ENCODE measurements at regions not wholly inside any gene's neighbourhood (a gene's known extent, or its start where the extent isn't known, plus 50 kb on each side); places are given as distances from the start of the nearest gene placed in this dataset.

- Mint-ChIP-seq H3K36me3 (peaks cover 13% of the 10 kb centered on the region), H3K27me3 (ENCODE audit: low read depth) (no peaks in the 10 kb centered on the region), H3K4me3 (no peak overlapping the region), H3K9me3 (peaks cover 33% of the 10 kb centered on the region), H3K27ac (0 out of 2 replicates have a peak overlapping the region, but pooled peaks have one; percentile 54), H3K4me1 (peaks cover 34% of the 10 kb centered on the region)
- ChIA-PET POLR2A (no interaction called here), CTCF (no interaction called here)
- TF ChIP-seq GTF2I (CRISPR knock-in tag; conservative IDR thresholded peaks at IDR 0.05) (no peak), SMAD4 (CRISPR knock-in tag; IDR thresholded peaks at IDR 0.05) (no peak), NR1H2 (CRISPR knock-in tag; IDR thresholded peaks at IDR 0.05) (no peak), ATF1 (CRISPR knock-in tag; IDR thresholded peaks at IDR 0.05) (no peak), ZBTB21 (CRISPR knock-in tag; IDR thresholded peaks at IDR 0.05; ENCODE audit: borderline replicate concordance) (no peak), ZNF263 (CRISPR knock-in tag; IDR thresholded peaks at IDR 0.05; ENCODE audit: low read depth) (no peak), FOXP1 (CRISPR knock-in tag; IDR thresholded peaks at IDR 0.05; ENCODE audit: borderline replicate concordance) (no peak), KAT7 (CRISPR knock-in tag; IDR thresholded peaks at IDR 0.05; ENCODE audit: borderline replicate concordance) (no peak)
- no peak for ATAC-seq
- no peak for DNase-seq (ENCODE audit: low spot score)
Measured at GRCh38 chr5:143544606-143545005, 141.1 kb upstream of the NR3C1 start.

DNA sequence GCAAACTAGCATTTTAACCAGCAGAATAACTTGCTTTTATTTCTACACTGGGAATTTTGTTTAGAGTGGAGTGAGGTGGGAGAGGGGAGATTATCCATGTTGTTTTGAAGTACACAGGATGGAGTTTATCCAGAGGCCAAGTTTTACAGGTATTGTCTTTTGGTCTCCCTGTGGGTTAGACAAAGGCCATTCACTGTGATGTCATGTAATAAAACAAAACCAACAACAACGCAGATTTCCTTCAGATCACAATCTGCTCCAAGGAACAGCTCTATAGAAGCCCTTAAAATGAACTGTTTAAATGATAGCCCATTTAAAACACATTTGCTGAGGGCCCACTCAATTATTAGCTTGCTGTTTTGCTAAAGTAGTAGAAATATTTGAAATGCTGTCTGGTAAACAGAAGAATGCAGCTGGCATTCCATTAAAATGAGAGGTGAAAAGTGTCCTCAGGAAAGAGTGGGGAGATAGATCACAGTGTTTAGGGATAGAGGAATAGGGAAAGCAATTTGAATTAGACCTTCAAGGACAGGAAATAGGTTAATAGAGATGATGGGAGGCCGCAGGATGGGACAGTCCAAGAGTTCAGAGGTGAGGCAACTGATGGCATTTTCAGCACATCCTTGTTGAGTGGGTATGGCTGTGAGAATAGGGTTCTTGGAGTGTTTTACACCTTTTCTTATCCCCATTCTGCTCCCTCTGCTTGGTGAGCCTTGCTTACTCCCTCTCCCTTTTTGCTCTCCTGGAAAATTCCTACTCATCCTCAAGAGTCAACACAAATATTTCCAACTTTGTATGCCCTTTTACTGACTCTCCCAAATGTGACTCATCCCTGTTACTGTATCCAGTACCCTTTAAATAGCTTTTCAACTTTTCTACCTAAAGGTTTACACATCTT lies 140.1 kb upstream of the NR3C1 start:
- no peak for DNase-seq (ENCODE audit: low spot score)
- TF ChIP-seq TP53 (CRISPR knock-in tag; IDR thresholded peaks at IDR 0.05) (no peak), FOXP1 (CRISPR knock-in tag; IDR thresholded peaks at IDR 0.05; ENCODE audit: borderline replicate concordance) (no peak), SMAD3 (CRISPR knock-in tag; IDR thresholded peaks at IDR 0.05; ENCODE audit: borderline replicate concordance) (no peak), STAT6 (CRISPR knock-in tag; conservative IDR thresholded peaks at IDR 0.05; ENCODE audit: low read depth) (no peak), E2F5 (CRISPR knock-in tag; IDR thresholded peaks at IDR 0.05) (no peak), CDX4 (CRISPR knock-in tag; IDR thresholded peaks at IDR 0.05; ENCODE audit: borderline replicate concordance) (no peak), GTF2I (CRISPR knock-in tag; conservative IDR thresholded peaks at IDR 0.05) (no peak), RORB (CRISPR knock-in tag; IDR thresholded peaks at IDR 0.05) (no peak), TCF7 (CRISPR knock-in tag; IDR thresholded peaks at IDR 0.05; ENCODE audit: low read depth) (no peak), ZBTB21 (CRISPR knock-in tag; IDR thresholded peaks at IDR 0.05; ENCODE audit: borderline replicate concordance) (no peak), ZNF232 (CRISPR knock-in tag; IDR thresholded peaks at IDR 0.05) (no peak), HMGXB4 (CRISPR knock-in tag; IDR thresholded peaks at IDR 0.05) (no peak)
- TF ChIP-seq, protein P1, sequence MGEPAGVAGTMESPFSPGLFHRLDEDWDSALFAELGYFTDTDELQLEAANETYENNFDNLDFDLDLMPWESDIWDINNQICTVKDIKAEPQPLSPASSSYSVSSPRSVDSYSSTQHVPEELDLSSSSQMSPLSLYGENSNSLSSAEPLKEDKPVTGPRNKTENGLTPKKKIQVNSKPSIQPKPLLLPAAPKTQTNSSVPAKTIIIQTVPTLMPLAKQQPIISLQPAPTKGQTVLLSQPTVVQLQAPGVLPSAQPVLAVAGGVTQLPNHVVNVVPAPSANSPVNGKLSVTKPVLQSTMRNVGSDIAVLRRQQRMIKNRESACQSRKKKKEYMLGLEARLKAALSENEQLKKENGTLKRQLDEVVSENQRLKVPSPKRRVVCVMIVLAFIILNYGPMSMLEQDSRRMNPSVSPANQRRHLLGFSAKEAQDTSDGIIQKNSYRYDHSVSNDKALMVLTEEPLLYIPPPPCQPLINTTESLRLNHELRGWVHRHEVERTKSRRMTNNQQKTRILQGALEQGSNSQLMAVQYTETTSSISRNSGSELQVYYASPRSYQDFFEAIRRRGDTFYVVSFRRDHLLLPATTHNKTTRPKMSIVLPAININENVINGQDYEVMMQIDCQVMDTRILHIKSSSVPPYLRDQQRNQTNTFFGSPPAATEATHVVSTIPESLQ (CRISPR knock-in tag; IDR thresholded peaks at IDR 0.05), result no peak
- TF ChIP-seq, protein P2, sequence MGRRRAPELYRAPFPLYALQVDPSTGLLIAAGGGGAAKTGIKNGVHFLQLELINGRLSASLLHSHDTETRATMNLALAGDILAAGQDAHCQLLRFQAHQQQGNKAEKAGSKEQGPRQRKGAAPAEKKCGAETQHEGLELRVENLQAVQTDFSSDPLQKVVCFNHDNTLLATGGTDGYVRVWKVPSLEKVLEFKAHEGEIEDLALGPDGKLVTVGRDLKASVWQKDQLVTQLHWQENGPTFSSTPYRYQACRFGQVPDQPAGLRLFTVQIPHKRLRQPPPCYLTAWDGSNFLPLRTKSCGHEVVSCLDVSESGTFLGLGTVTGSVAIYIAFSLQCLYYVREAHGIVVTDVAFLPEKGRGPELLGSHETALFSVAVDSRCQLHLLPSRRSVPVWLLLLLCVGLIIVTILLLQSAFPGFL (CRISPR knock-in tag; IDR thresholded peaks at IDR 0.05; ENCODE audit: borderline replicate concordance), result no peak

More for the DNA sequence above, 140.1 kb upstream of the NR3C1 start:
- Mint-ChIP-seq H3K4me1 (peaks cover 34% of the 10 kb centered on the region), H3K36me3 (peaks cover 17% of the 10 kb centered on the region), H3K27ac (peak overlapping the region; percentile 5; the same call in 1 of the 2 replicates), H3K27me3 (ENCODE audit: low read depth) (no peaks in the 10 kb centered on the region), H3K4me3 (no peak overlapping the region), H3K9me3 (peaks cover 34% of the 10 kb centered on the region)
- peak; percentile 28 for ATAC-seq
- ChIA-PET POLR2A (no interaction called here), CTCF (interaction anchor here (1.3 kb wide), 1 partner anchor 599 kb away, joined by 3 read pairs; no protein-coding TSS in a partner anchor)
